Esophagus squamous epithelium (tissue), 4 donors: ENCODE measurements at regions not wholly inside any gene's neighbourhood (a gene's known extent, or its start where the extent isn't known, plus 50 kb on each side); places are given as distances from the start of the nearest gene placed in this dataset.

Source experiments
- POLR2A ChIP-seq, 4 donors: fragments of 450-650 bp; IDR thresholded peaks; one replicate each; pipeline ENCODE4 v1.6.1; 2017; ENCODE audit warnings: antibody characterized with exemption in 4 of 4, mild to moderate bottlenecking in 4 of 4, moderate library complexity in 3 of 4
- TF ChIP-seq, protein P1 (sequence below), 6 experiments: fragments of 450-650 bp in 4 of 6; fragments of 200-600 bp in 2 of 6; sonication (generic) in 2 of 6; IDR thresholded peaks; one replicate each; pipeline ENCODE4 v1.5.1; 2016 to 2019; ENCODE audit warnings: antibody characterized with exemption in 6 of 6, mild to moderate bottlenecking in 4 of 6, moderate library complexity in 4 of 6

- TF ChIP-seq POLR2A (IDR thresholded peaks at IDR 0.05), result no peak
- TF ChIP-seq, protein P1, sequence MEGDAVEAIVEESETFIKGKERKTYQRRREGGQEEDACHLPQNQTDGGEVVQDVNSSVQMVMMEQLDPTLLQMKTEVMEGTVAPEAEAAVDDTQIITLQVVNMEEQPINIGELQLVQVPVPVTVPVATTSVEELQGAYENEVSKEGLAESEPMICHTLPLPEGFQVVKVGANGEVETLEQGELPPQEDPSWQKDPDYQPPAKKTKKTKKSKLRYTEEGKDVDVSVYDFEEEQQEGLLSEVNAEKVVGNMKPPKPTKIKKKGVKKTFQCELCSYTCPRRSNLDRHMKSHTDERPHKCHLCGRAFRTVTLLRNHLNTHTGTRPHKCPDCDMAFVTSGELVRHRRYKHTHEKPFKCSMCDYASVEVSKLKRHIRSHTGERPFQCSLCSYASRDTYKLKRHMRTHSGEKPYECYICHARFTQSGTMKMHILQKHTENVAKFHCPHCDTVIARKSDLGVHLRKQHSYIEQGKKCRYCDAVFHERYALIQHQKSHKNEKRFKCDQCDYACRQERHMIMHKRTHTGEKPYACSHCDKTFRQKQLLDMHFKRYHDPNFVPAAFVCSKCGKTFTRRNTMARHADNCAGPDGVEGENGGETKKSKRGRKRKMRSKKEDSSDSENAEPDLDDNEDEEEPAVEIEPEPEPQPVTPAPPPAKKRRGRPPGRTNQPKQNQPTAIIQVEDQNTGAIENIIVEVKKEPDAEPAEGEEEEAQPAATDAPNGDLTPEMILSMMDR (IDR thresholded peaks at IDR 0.05), result no peak
Observed at GRCh38 chr9:78502566-78502965, 205.6 kb downstream of the PSAT1 start.
